LNCAP (cell line): ENCODE measurements at regions not wholly inside any gene's neighbourhood (a gene's known extent, or its start where the extent isn't known, plus 50 kb on each side); places are given as distances from the start of the nearest gene placed in this dataset.

Experiments
- TF ChIP-seq, protein P1 (sequence below): fragments of 450-650 bp; IDR thresholded peaks from 2 replicates; pipeline ENCODE4 v1.5.1; 2017; ENCODE audit warnings: mild to moderate bottlenecking

DNA sequence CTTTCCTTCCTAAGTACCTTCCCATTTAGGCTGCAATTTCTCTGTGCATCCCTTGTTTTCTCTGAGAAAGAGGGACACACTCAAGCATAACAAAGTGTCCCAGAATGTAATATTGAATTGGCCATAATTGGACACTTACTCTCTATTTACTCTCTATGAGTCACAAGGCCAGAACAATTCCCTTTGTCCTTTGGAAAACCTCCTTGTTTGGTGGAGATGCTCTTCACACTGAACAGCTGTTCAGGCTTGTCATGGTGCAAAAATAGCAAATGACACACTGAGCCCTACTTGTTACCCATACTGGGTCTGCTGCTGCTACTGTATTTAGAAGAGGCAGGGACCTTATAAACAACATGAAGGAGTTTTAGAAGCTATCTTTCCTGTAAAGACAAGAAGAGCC is 1590.5 kb upstream of the TMEM132C start:
- TF ChIP-seq, protein P1, sequence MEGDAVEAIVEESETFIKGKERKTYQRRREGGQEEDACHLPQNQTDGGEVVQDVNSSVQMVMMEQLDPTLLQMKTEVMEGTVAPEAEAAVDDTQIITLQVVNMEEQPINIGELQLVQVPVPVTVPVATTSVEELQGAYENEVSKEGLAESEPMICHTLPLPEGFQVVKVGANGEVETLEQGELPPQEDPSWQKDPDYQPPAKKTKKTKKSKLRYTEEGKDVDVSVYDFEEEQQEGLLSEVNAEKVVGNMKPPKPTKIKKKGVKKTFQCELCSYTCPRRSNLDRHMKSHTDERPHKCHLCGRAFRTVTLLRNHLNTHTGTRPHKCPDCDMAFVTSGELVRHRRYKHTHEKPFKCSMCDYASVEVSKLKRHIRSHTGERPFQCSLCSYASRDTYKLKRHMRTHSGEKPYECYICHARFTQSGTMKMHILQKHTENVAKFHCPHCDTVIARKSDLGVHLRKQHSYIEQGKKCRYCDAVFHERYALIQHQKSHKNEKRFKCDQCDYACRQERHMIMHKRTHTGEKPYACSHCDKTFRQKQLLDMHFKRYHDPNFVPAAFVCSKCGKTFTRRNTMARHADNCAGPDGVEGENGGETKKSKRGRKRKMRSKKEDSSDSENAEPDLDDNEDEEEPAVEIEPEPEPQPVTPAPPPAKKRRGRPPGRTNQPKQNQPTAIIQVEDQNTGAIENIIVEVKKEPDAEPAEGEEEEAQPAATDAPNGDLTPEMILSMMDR: no peak

DNA sequence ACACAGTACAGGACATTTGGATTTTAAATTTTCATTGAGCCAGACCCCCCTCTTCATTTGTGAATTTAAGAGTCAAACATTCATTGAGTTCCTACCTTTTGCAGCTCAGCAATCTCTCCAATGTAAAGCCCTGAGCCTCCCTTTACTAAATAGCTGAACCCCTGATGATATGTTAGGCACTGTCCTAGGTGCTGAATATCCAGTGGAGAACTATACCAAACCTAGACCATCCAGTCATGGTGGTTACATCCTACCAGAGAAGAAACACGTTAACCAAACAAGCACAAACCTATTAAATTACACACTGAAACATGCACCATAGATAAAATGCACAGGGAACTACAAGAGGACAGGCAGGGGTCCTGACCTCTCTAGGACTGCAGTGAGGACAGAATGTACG is 1585.3 kb upstream of the TMEM132C start:
- TF ChIP-seq, protein P1: no peak

- TF ChIP-seq, protein P1: no peak
Observed at GRCh38 chr12:126684703-126685102, 1582.3 kb upstream of the TMEM132C start.

DNA sequence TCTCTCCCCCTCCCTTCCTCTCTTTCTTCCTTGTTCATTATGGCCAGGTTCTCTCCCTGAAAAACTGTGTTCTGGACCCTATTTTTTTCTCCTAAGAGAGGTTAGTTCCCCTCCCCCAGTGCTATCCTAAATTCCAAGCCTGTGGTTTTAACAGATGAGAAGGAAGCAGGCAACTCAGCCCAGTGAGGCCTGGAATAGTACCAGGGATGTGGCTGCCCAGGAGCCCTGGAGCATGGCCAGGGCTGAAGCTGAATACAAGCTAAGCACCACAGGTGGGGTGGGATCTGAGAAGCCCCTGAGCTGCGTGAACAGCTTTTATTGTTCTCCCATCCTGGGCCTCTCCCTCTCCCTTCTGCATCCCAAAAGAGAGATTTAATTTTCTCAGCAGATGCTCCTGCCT is 1581.3 kb upstream of the TMEM132C start:
- TF ChIP-seq, protein P1: no peak

- TF ChIP-seq, protein P1: no peak
Observed at GRCh38 chr12:126688556-126688955, 1578.4 kb upstream of the TMEM132C start.

GRCh38 chr12:126700096-126700495 is 1566.9 kb upstream of the TMEM132C start:
- TF ChIP-seq, protein P1: no peak

DNA sequence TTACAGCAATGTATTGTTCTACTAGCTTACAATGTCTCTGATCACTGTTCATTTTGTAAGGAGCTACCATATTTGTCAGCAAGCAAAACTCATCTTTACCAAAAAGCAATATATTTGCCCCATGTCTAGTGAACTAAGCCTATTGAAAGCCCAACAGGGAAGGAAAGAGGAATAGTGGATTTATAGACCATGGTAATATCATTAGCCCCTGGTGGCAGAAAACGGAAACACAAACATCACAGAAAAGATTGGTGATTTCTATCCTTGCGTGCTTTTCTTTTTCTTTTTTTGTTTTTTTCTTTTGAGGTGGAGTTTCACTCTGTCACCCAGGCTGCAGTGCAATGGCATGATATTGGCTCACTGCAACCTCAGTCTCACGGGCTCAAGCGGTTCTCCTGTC is 1562.4 kb upstream of the TMEM132C start:
- TF ChIP-seq, protein P1: no peak

DNA sequence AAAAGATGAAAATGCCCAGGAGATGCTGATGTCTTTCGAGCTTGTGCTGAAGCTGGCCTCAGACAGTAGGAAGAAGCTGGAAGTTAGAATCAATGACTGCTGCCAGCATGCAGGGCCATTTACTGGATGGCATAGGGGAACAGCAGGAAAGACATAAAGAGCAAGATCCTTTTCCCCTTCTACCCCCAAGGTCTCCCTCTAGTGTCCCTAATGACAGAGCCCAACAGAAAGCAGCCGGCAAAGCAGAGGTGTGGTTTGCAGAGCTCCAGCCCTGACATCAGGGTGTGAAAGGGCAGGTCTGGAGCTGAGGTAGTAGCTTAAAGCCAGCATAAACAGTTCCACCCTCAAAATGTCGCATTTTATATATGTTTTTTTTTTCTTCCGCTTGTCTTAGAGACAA is 1560.7 kb upstream of the TMEM132C start:
- TF ChIP-seq, protein P1: no peak
